ENCODE measurements at regions not wholly inside any gene's neighbourhood (a gene's known extent, or its start where the extent isn't known, plus 50 kb on each side); places are given as distances from the start of the nearest gene placed in this dataset.
A peak's percentile ranks its signal among the peaks of the same experiment; 100 is the strongest.
"Not testable (repeated sequence)": the region's sequence is repeated elsewhere in the genome, so short reads cannot be mapped to it uniquely, and the experiment has no call there.

GRCh38 chr15:31597466-31597865 lies 270.8 kb downstream of the KLF13 start:
- DNase-seq (ENCODE audit: low read depth in 2 of 2): no peak

GRCh38 chr15:31598620-31599019 lies 272.0 kb downstream of the KLF13 start:
- DNase-seq (ENCODE audit: low read depth in 2 of 2): no peak

GRCh38 chr15:31605467-31605931 lies 278.9 kb downstream of the KLF13 start:
- no peak for DNase-seq (ENCODE audit: low read depth in 2 of 2)

GRCh38 chr15:31606194-31606669 lies 279.6 kb downstream of the KLF13 start:
- DNase-seq (ENCODE audit: low read depth in 2 of 2): no peak

- DNase-seq (ENCODE audit: low read depth in 2 of 2): no peak
These were observed 280.4 kb downstream of the KLF13 start for GRCh38 chr15:31606931-31607497.

GRCh38 chr15:31607656-31608055 lies 281.0 kb downstream of the KLF13 start:
- no peak for DNase-seq (ENCODE audit: low read depth in 2 of 2)

- DNase-seq (ENCODE audit: low read depth in 2 of 2): no peak
These were observed 282.6 kb downstream of the KLF13 start for GRCh38 chr15:31609258-31609681.

GRCh38 chr15:31609906-31610305 lies 283.3 kb downstream of the KLF13 start:
- no peak for DNase-seq (ENCODE audit: low read depth in 2 of 2)

GRCh38 chr15:31615643-31616415 lies 289.2 kb downstream of the KLF13 start:
- no peak for DNase-seq (ENCODE audit: low read depth in 2 of 2)

GRCh38 chr15:31623297-31623696 lies 296.7 kb downstream of the KLF13 start:
- not testable (repeated sequence) for DNase-seq (ENCODE audit: low read depth in 2 of 2)

- not testable (repeated sequence) for DNase-seq (ENCODE audit: low read depth in 2 of 2)
These were observed 297.5 kb downstream of the KLF13 start for GRCh38 chr15:31624115-31624514.

- DNase-seq (ENCODE audit: low read depth in 2 of 2): not testable (repeated sequence)
These were observed 309.1 kb downstream of the KLF13 start for GRCh38 chr15:31635715-31636114.

GRCh38 chr15:31636911-31637310 lies 310.3 kb downstream of the KLF13 start:
- DNase-seq (ENCODE audit: low read depth in 2 of 2): not testable (repeated sequence)

- not testable (repeated sequence) for DNase-seq (ENCODE audit: low read depth in 2 of 2)
These were observed 317.3 kb downstream of the KLF13 start for GRCh38 chr15:31643955-31644354.

GRCh38 chr15:31644761-31645160 lies 318.1 kb downstream of the KLF13 start:
- not testable (repeated sequence) for DNase-seq (ENCODE audit: low read depth in 2 of 2)

GRCh38 chr15:31647337-31647826 lies 320.7 kb downstream of the KLF13 start:
- DNase-seq (ENCODE audit: low read depth in 2 of 2): not testable (repeated sequence)

GRCh38 chr15:31649634-31650033 lies 323.0 kb downstream of the KLF13 start:
- not testable (repeated sequence) for DNase-seq (ENCODE audit: low read depth in 2 of 2)

GRCh38 chr15:31650055-31650701 lies 323.5 kb downstream of the KLF13 start:
- peak; percentile 48 to 52 for DNase-seq (ENCODE audit: low read depth in 2 of 2)

GRCh38 chr15:31656915-31657314 lies 330.3 kb downstream of the KLF13 start:
- DNase-seq (ENCODE audit: low read depth in 2 of 2): not testable (repeated sequence)

- DNase-seq (ENCODE audit: low read depth in 2 of 2): no peak
These were observed 334.2 kb downstream of the KLF13 start for GRCh38 chr15:31660816-31661215.

GRCh38 chr15:31665732-31666131 lies 339.1 kb downstream of the KLF13 start:
- DNase-seq (ENCODE audit: low read depth in 2 of 2): not testable (repeated sequence)
